ENCODE measurements at regions not wholly inside any gene's neighbourhood (a gene's known extent, or its start where the extent isn't known, plus 50 kb on each side); places are given as distances from the start of the nearest gene placed in this dataset.

- no peaks in the 10 kb centered on the region for H3K9me3 ChIP-seq
- no peak overlapping the region for H3K4me3 ChIP-seq
- no peaks in the 10 kb centered on the region for H3K36me3 ChIP-seq (ENCODE audit: low read depth)
- intact Hi-C loops (cut with DNase I, micrococcal nuclease): no loop called here
- DNase-seq (no peak), ATAC-seq (no peak)
- TF ChIP-seq CTCF (IDR thresholded peaks at IDR 0.05): no peak
- H3K4me1 ChIP-seq (ENCODE audit: low read depth): no peaks in the 10 kb centered on the region
Measured at GRCh38 chr4:28759064-28759463, 1898.4 kb downstream of the STIM2 start.

- DNase-seq (no peak), ATAC-seq (no peak)
- no peaks in the 10 kb centered on the region for H3K9me3 ChIP-seq
- no peak for TF ChIP-seq CTCF (IDR thresholded peaks at IDR 0.05)
- no peak overlapping the region for H3K4me3 ChIP-seq
- H3K36me3 ChIP-seq (ENCODE audit: low read depth): no peaks in the 10 kb centered on the region
- intact Hi-C loops (cut with DNase I, micrococcal nuclease): no loop called here
- H3K4me1 ChIP-seq (ENCODE audit: low read depth): no peaks in the 10 kb centered on the region
Measured at GRCh38 chr4:28760003-28760402, 1899.4 kb downstream of the STIM2 start.

- Histone ChIP-seq H3K36me3 (ENCODE audit: low read depth) (no peaks in the 10 kb centered on the region), H3K4me1 (ENCODE audit: low read depth) (no peaks in the 10 kb centered on the region), H3K9me3 (no peaks in the 10 kb centered on the region), H3K4me3 (no peak overlapping the region)
- intact Hi-C loops (cut with DNase I, micrococcal nuclease): no loop called here
- ATAC-seq (no peak), DNase-seq (no peak)
- no peak for TF ChIP-seq CTCF (IDR thresholded peaks at IDR 0.05)
Measured at GRCh38 chr4:28772066-28772465, 1911.4 kb downstream of the STIM2 start.

GRCh38 chr4:28772788-28773187 lies 1912.1 kb downstream of the STIM2 start:
- DNase-seq: no peak
- intact Hi-C loops (cut with DNase I, micrococcal nuclease): no loop called here

GRCh38 chr4:28774344-28774743 lies 1913.7 kb downstream of the STIM2 start:
- Histone ChIP-seq H3K4me1 (ENCODE audit: low read depth) (no peaks in the 10 kb centered on the region), H3K36me3 (ENCODE audit: low read depth) (no peaks in the 10 kb centered on the region), H3K9me3 (no peaks in the 10 kb centered on the region), H3K4me3 (no peak overlapping the region)
- DNase-seq: no peak
- intact Hi-C loops (cut with DNase I, micrococcal nuclease): no loop called here
- no peak for ATAC-seq
- TF ChIP-seq CTCF (IDR thresholded peaks at IDR 0.05): no peak

More at GRCh38 chr4:28772788-28773187, 1912.1 kb downstream of the STIM2 start:
- no peak overlapping the region for H3K4me3 ChIP-seq
- ATAC-seq: no peak
- H3K4me1 ChIP-seq (ENCODE audit: low read depth): no peaks in the 10 kb centered on the region
- no peak for TF ChIP-seq CTCF (IDR thresholded peaks at IDR 0.05)
- H3K36me3 ChIP-seq (ENCODE audit: low read depth): no peaks in the 10 kb centered on the region
- no peaks in the 10 kb centered on the region for H3K9me3 ChIP-seq

GRCh38 chr4:28776004-28776403 lies 1915.4 kb downstream of the STIM2 start:
- ATAC-seq (no peak), DNase-seq (no peak)
- Histone ChIP-seq H3K36me3 (ENCODE audit: low read depth) (no peaks in the 10 kb centered on the region), H3K4me1 (ENCODE audit: low read depth) (no peaks in the 10 kb centered on the region), H3K4me3 (no peak overlapping the region), H3K9me3 (no peaks in the 10 kb centered on the region)
- no peak for TF ChIP-seq CTCF (IDR thresholded peaks at IDR 0.05)
- intact Hi-C loops (cut with DNase I, micrococcal nuclease): no loop called here

All from mucosa of descending colon (tissue), 3 donors.